ENCODE measurements at regions not wholly inside any gene's neighbourhood (a gene's known extent, or its start where the extent isn't known, plus 50 kb on each side); places are given as distances from the start of the nearest gene placed in this dataset.

- no peaks in the 10 kb centered on the region for H3K36me3 Mint-ChIP-seq (ENCODE audit: low read depth)
- H3K27me3 Mint-ChIP-seq (ENCODE audit: low read depth) = peaks cover 6% of the 10 kb centered on the region
- DNase-seq (ENCODE audit: low spot score) = no peak
- H3K4me1 Mint-ChIP-seq (ENCODE audit: low read depth) = no peaks in the 10 kb centered on the region
- TF ChIP-seq, protein P1, sequence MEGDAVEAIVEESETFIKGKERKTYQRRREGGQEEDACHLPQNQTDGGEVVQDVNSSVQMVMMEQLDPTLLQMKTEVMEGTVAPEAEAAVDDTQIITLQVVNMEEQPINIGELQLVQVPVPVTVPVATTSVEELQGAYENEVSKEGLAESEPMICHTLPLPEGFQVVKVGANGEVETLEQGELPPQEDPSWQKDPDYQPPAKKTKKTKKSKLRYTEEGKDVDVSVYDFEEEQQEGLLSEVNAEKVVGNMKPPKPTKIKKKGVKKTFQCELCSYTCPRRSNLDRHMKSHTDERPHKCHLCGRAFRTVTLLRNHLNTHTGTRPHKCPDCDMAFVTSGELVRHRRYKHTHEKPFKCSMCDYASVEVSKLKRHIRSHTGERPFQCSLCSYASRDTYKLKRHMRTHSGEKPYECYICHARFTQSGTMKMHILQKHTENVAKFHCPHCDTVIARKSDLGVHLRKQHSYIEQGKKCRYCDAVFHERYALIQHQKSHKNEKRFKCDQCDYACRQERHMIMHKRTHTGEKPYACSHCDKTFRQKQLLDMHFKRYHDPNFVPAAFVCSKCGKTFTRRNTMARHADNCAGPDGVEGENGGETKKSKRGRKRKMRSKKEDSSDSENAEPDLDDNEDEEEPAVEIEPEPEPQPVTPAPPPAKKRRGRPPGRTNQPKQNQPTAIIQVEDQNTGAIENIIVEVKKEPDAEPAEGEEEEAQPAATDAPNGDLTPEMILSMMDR (IDR thresholded peaks at IDR 0.05) = no peak
- no peak overlapping the region for H3K4me3 Mint-ChIP-seq (ENCODE audit: unreplicated experiment)
- H3K27ac Mint-ChIP-seq (ENCODE audit: unreplicated experiment) = no peak overlapping the region
- no peaks in the 10 kb centered on the region for H3K9me3 Mint-ChIP-seq (ENCODE audit: low read depth)
These were observed 139.1 kb downstream of the COX7C start for GRCh38 chr5:86756839-86757238.

DNA sequence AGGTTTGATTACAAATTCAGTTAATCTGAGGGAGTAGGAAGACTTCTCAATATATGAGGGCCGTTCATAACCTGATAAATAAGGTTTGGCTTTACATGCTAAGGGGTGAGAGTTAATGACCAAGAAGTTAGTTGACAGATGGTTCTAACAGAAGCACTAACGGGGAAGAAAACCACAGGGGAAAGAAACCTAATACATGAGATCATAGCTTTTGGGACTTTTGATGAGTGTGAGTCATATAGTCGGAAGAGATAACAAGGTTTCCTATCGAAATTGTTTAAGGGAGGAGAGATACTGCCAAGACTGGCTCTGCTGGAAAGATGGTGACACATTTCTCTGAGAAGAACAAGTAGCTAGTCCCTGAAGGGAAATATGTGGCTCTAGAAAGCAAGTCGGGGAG is 140.1 kb downstream of the COX7C start:
- TF ChIP-seq, protein P1 (IDR thresholded peaks at IDR 0.05) = no peak
- no peak for DNase-seq (ENCODE audit: low spot score)
- no peak overlapping the region for H3K4me3 Mint-ChIP-seq (ENCODE audit: unreplicated experiment)
- H3K27ac Mint-ChIP-seq (ENCODE audit: unreplicated experiment) = no peak overlapping the region
- peaks cover 6% of the 10 kb centered on the region for H3K27me3 Mint-ChIP-seq (ENCODE audit: low read depth)
- no peaks in the 10 kb centered on the region for H3K36me3 Mint-ChIP-seq (ENCODE audit: low read depth)
- no peaks in the 10 kb centered on the region for H3K4me1 Mint-ChIP-seq (ENCODE audit: low read depth)
- H3K9me3 Mint-ChIP-seq (ENCODE audit: low read depth) = no peaks in the 10 kb centered on the region

DNA sequence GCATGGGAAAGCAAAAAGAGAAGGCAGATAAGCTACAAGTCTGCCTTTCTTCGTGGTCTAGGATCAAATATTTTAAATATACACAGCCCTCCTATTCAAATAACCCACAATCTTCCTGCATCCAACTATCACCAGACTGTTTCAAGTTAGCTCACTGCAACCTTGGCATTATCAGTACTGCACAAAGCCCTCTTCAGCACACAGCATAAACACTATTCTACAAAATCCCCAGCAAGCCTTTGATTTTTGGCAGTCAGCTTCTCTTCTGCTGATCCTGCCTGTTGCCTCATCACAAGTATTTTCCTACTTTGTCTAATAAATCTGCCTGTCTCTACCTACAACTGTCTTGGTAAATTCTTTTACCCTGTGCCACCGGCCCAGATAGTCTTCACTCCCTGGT is 142.9 kb downstream of the COX7C start:
- Mint-ChIP-seq H3K9me3 (ENCODE audit: low read depth) (no peaks in the 10 kb centered on the region), H3K27ac (ENCODE audit: unreplicated experiment) (no peak overlapping the region), H3K27me3 (ENCODE audit: low read depth) (peaks cover 9% of the 10 kb centered on the region), H3K4me1 (ENCODE audit: low read depth) (no peaks in the 10 kb centered on the region), H3K4me3 (ENCODE audit: unreplicated experiment) (no peak overlapping the region), H3K36me3 (ENCODE audit: low read depth) (no peaks in the 10 kb centered on the region)
- no peak for DNase-seq (ENCODE audit: low spot score)
- TF ChIP-seq, protein P1 (IDR thresholded peaks at IDR 0.05) = no peak

DNA sequence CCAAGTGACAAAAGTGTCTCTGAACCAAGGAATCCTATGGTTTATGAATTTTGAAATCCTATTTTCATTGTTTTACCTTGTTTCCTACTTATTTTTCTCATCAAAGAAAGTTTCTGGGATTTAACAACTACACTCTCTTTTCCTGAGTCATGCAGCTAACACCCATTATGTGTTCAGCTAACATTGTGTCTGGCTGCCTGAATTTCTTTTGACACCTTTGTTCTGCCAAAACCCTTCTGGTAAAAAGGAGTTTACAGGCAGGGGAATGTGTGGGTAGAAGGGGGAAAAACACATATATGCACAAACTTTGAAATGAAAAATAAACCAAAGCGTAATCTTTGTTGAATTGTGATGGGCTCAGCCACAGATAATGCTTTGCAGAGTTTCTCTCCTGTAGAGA is 146.2 kb downstream of the COX7C start:
- Mint-ChIP-seq H3K4me1 (ENCODE audit: low read depth) (no peaks in the 10 kb centered on the region), H3K27me3 (ENCODE audit: low read depth) (peaks cover 9% of the 10 kb centered on the region), H3K4me3 (ENCODE audit: unreplicated experiment) (no peak overlapping the region), H3K36me3 (ENCODE audit: low read depth) (no peaks in the 10 kb centered on the region), H3K27ac (ENCODE audit: unreplicated experiment) (no peak overlapping the region), H3K9me3 (ENCODE audit: low read depth) (peaks cover 5% of the 10 kb centered on the region)
- TF ChIP-seq, protein P1 (IDR thresholded peaks at IDR 0.05) = no peak
- no peak for DNase-seq (ENCODE audit: low spot score)

- no peaks in the 10 kb centered on the region for H3K4me1 Mint-ChIP-seq (ENCODE audit: low read depth)
- H3K4me3 Mint-ChIP-seq (ENCODE audit: unreplicated experiment) = no peak overlapping the region
- peaks cover 7% of the 10 kb centered on the region for H3K27me3 Mint-ChIP-seq (ENCODE audit: low read depth)
- no peak for DNase-seq (ENCODE audit: low spot score)
- TF ChIP-seq, protein P1 (IDR thresholded peaks at IDR 0.05) = no peak
- no peak overlapping the region for H3K27ac Mint-ChIP-seq (ENCODE audit: unreplicated experiment)
- H3K9me3 Mint-ChIP-seq (ENCODE audit: low read depth) = peaks cover 12% of the 10 kb centered on the region
- no peaks in the 10 kb centered on the region for H3K36me3 Mint-ChIP-seq (ENCODE audit: low read depth)
These were observed 148.2 kb downstream of the COX7C start for GRCh38 chr5:86765778-86766502.

Data from chondrocyte (in vitro differentiated cells).